ENCODE measurements at regions not wholly inside any gene's neighbourhood (a gene's known extent, or its start where the extent isn't known, plus 50 kb on each side); places are given as distances from the start of the nearest gene placed in this dataset.

DNA sequence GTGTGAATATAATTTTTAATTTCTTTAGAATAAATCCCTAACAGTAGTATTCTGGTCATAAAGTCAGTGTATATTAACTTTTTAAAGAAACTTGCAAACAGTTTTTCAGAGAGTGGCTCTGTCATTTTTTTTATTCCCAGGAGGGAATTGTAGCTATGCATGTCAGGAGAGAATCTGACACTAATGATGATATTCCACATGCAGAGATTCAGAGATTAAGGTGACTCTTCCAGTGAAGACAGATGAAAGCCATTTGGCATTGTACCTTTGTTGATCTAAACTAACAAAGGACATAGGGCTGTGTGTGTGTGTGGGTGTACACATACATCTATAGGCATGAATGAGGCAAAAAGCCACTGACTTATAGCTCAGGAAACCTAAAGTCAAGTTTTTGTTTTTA, 99.9 kb downstream of the TNFSF13B start:
- Histone ChIP-seq H3K27ac (no peak overlapping the region), H3K27me3 (no peaks in the 10 kb centered on the region), H3K9me3 (no peaks in the 10 kb centered on the region), H3K4me3 (no peak overlapping the region), H3K4me1 (no peaks in the 10 kb centered on the region), H3K36me3 (ENCODE audit: low read depth, missing control alignments) (no peaks in the 10 kb centered on the region)
- no peak for TF ChIP-seq POLR2A (IDR thresholded peaks at IDR 0.05)
- TF ChIP-seq, protein P1, sequence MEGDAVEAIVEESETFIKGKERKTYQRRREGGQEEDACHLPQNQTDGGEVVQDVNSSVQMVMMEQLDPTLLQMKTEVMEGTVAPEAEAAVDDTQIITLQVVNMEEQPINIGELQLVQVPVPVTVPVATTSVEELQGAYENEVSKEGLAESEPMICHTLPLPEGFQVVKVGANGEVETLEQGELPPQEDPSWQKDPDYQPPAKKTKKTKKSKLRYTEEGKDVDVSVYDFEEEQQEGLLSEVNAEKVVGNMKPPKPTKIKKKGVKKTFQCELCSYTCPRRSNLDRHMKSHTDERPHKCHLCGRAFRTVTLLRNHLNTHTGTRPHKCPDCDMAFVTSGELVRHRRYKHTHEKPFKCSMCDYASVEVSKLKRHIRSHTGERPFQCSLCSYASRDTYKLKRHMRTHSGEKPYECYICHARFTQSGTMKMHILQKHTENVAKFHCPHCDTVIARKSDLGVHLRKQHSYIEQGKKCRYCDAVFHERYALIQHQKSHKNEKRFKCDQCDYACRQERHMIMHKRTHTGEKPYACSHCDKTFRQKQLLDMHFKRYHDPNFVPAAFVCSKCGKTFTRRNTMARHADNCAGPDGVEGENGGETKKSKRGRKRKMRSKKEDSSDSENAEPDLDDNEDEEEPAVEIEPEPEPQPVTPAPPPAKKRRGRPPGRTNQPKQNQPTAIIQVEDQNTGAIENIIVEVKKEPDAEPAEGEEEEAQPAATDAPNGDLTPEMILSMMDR (IDR thresholded peaks at IDR 0.05), result no peak
- intact Hi-C loops (cut with DNase I; ENCODE audit: low total_unique reads), result no loop called here
- DNase-seq, result no peak

DNA sequence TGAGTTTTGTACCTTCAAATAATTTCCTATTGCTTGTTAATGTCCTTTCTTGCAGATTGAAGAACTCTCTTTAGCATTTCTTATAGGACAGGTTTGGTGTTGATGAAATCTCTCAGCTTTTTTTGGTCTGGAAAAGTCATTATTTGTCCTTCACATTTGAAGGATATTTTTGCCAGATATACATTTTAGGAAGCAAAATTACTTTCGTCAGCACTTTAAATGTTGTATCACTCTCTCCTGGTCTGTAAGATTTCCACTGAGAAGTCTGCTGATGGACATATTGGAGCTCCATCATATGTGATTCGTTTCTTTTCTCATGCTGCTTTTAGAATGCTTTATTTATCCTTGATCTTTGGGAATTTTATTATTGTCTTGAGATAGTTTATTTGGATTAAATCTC, 105.5 kb downstream of the TNFSF13B start:
- WGBS, 2 donors, result 73 to 82% methylated on average over 2 of the region's 2 CpGs
- intact Hi-C loops (cut with DNase I; ENCODE audit: low total_unique reads), result no loop called here
- H3K27ac ChIP-seq, result no peak overlapping the region
- DNase-seq, result no peak
- no peak for TF ChIP-seq POLR2A (IDR thresholded peaks at IDR 0.05)
- TF ChIP-seq, protein P1 (IDR thresholded peaks at IDR 0.05), result no peak
- H3K4me3 ChIP-seq, result no peak overlapping the region
- H3K36me3 ChIP-seq (ENCODE audit: low read depth, missing control alignments), result no peaks in the 10 kb centered on the region
- H3K4me1 ChIP-seq, result no peaks in the 10 kb centered on the region
- no peaks in the 10 kb centered on the region for H3K9me3 ChIP-seq
- no peaks in the 10 kb centered on the region for H3K27me3 ChIP-seq

DNA sequence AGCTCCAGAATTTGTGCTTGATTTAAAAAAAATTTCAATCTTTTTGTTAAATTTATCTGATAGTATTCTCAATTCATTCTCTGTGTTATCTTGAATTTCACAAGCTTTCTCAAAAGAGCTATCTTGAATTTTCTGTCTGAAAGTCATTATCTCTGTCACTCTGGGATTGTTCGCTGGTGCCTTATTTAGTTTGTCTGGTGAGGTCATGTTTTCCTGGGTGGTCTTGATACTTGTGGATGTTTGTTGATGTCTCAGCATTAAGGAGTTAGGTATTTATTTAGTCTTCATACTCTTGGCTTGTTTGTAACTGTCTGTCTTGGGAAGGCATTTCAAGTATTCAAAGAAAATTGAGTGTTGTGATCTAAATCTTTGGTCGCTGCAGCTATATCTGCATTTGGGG, 106.3 kb downstream of the TNFSF13B start:
- WGBS, 2 donors, result 86 to 93% methylated on average over 2 of the region's 2 CpGs
- intact Hi-C loops (cut with DNase I; ENCODE audit: low total_unique reads), result no loop called here
- Histone ChIP-seq H3K27me3 (no peaks in the 10 kb centered on the region), H3K9me3 (no peaks in the 10 kb centered on the region), H3K27ac (no peak overlapping the region), H3K36me3 (ENCODE audit: low read depth, missing control alignments) (no peaks in the 10 kb centered on the region), H3K4me1 (no peaks in the 10 kb centered on the region), H3K4me3 (no peak overlapping the region)
- no peak for DNase-seq
- TF ChIP-seq, protein P1 (IDR thresholded peaks at IDR 0.05), result no peak
- TF ChIP-seq POLR2A (IDR thresholded peaks at IDR 0.05), result no peak

DNA sequence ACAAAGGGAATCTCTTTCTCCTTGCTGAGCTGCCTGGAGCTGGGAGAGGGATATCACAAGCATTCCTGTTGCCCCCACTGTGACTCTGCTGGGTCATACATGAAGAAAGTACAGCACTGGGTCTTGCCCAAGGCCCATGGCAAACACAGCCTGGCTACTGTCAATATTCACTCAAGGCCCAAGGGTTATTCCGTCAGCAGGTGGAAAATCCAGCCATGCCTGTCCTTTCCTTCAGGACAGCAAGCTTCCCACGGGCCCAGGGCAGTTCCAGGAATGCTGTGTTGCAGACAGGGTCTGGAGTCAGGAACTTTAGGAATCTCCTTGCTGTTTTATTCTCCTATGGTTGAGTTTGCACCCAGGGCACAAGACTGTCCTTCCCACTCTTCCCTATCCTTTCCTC, 106.8 kb downstream of the TNFSF13B start:
- no peak for DNase-seq
- H3K9me3 ChIP-seq, result no peaks in the 10 kb centered on the region
- WGBS, 2 donors, result 88 to 90% methylated on average over 2 of the region's 2 CpGs
- H3K4me3 ChIP-seq, result no peak overlapping the region
- no peaks in the 10 kb centered on the region for H3K36me3 ChIP-seq (ENCODE audit: low read depth, missing control alignments)
- TF ChIP-seq, protein P1 (IDR thresholded peaks at IDR 0.05), result no peak
- no peak for TF ChIP-seq POLR2A (IDR thresholded peaks at IDR 0.05)
- intact Hi-C loops (cut with DNase I; ENCODE audit: low total_unique reads), result no loop called here
- H3K27me3 ChIP-seq, result no peaks in the 10 kb centered on the region
- H3K27ac ChIP-seq, result no peak overlapping the region
- no peaks in the 10 kb centered on the region for H3K4me1 ChIP-seq

DNA sequence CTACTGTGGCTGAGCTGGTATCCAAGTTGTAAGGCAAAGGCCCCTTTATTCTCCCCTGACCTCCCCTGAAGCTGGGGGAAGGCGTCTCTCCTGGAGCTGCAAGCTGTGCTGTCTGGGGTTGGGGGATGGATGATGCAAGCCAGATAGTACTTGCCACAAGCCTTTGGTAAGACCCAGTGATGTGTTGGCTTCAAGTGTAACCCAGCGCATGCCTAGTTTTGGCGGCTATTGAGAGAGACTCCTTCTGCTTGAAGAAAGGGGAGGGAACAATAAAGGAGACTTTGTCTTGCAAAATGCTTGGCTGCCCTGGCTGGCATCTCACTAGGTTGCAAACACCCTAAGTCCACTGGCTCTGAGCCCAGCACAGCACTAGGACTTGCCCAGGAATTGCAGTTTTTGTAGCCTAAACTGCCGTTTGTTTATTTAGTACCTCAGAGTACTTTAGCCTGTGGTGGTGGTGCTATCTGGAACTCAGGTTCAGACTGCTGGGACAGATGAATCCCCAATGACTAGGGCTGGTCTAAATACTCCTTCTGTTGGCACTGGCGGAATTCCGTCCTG, 108.2 kb downstream of the TNFSF13B start:
- DNase-seq, result no peak
- no peaks in the 10 kb centered on the region for H3K36me3 ChIP-seq (ENCODE audit: low read depth, missing control alignments)
- TF ChIP-seq, protein P1 (IDR thresholded peaks at IDR 0.05), result no peak
- no peak for TF ChIP-seq POLR2A (IDR thresholded peaks at IDR 0.05)
- no peaks in the 10 kb centered on the region for H3K4me1 ChIP-seq
- H3K27ac ChIP-seq, result no peak overlapping the region
- no peaks in the 10 kb centered on the region for H3K27me3 ChIP-seq
- no peaks in the 10 kb centered on the region for H3K9me3 ChIP-seq
- intact Hi-C loops (cut with DNase I; ENCODE audit: low total_unique reads), result no loop called here
- WGBS, 2 donors, result 94 to 98% methylated on average over 5 to 6 of the region's 6 CpGs
- no peak overlapping the region for H3K4me3 ChIP-seq

Data from testis (tissue), 2 donors.